GM23338 (cell line): ENCODE measurements at regions not wholly inside any gene's neighbourhood (a gene's known extent, or its start where the extent isn't known, plus 50 kb on each side); places are given as distances from the start of the nearest gene placed in this dataset.

ENCODE experiments used
- CREB1 ChIP-seq: fragments of 250-450 bp; sonication (Bioruptor Pico); IDR thresholded peaks from 2 replicates; pipeline ENCODE4 v1.5.0; 2020; ENCODE audit warnings: low read depth, mild to moderate bottlenecking, moderate library complexity
- CTCF ChIP-seq, 2 experiments: fragments of 200-600 bp in 1 of 2; sonication (generic) in 1 of 2; conservative IDR thresholded peaks; 2 replicates each; pipeline versions ENCODE4 v1.5.1 to v1.6.1; 2016 to 2017; ENCODE audit warnings: antibody characterized with exemption in 2 of 2, low read depth in 2 of 2, mild to moderate bottlenecking in 2 of 2, moderate library complexity in 1 of 2
- EZH2 ChIP-seq: fragments of 200-600 bp; sonication (generic); IDR thresholded peaks from one replicate; pipeline ENCODE4 v1.8.0; 2017; ENCODE audit warnings: antibody characterized with exemption, mild to moderate bottlenecking, low read depth; ENCODE audit not compliant: unreplicated experiment
- EZH2phosphoT487 ChIP-seq: fragments of 200-600 bp; sonication (generic); IDR thresholded peaks from one replicate; pipeline ENCODE4 v1.8.1; 2018; ENCODE audit warnings: antibody characterized with exemption; ENCODE audit not compliant: unreplicated experiment
- JUNB ChIP-seq: IDR thresholded peaks from one replicate; pipeline ENCODE4 v1.6.1; 2016; ENCODE audit warnings: antibody characterized with exemption; ENCODE audit not compliant: unreplicated experiment
- NANOG ChIP-seq: IDR thresholded peaks from 2 replicates; pipeline ENCODE4 v1.6.1; 2016; ENCODE audit warnings: antibody characterized with exemption, borderline replicate concordance
- POLR2AphosphoS5 ChIP-seq: IDR thresholded peaks from 2 replicates; pipeline ENCODE4 v1.6.1; 2016; ENCODE audit warnings: antibody characterized with exemption, low read depth
- ZNF114 ChIP-seq: fragments of 250-450 bp; sonication (Bioruptor Pico); IDR thresholded peaks from 2 replicates; pipeline ENCODE4 v1.5.0; 2020; ENCODE audit warnings: mild to moderate bottlenecking, moderate library complexity
- ZNF331 ChIP-seq: fragments of 250-450 bp; sonication (Bioruptor Pico); IDR thresholded peaks from 2 replicates; pipeline ENCODE4 v1.5.0; 2020; ENCODE audit warnings: low read depth, mild to moderate bottlenecking, moderate library complexity
- ZNF462 ChIP-seq: fragments of 250-450 bp; sonication (Bioruptor Pico); IDR thresholded peaks from 2 replicates; pipeline ENCODE4 v1.5.0; 2020; ENCODE audit warnings: mild to moderate bottlenecking, moderate library complexity
- TF ChIP-seq, protein P1 (sequence below): IDR thresholded peaks from one replicate; pipeline ENCODE4 v1.6.1; 2018; ENCODE audit warnings: antibody characterized with exemption; ENCODE audit not compliant: unreplicated experiment
- TF ChIP-seq, protein P2 (sequence below): IDR thresholded peaks from 2 replicates; pipeline ENCODE4 v1.6.1; 2016; ENCODE audit warnings: antibody characterized with exemption

GRCh38 chr2:78082555-78082954 lies 560.4 kb upstream of the LRRTM4 start:
- TF ChIP-seq EZH2 (no peak), CTCF (conservative IDR thresholded peaks at IDR 0.05; ENCODE audit: low read depth in 2 of 2) (no peak), EZH2phosphoT487 (no peak), CREB1 (CRISPR knock-in tag) (no peak), POLR2AphosphoS5 (no peak), ZNF331 (no peak), ZNF462 (no peak), JUNB (no peak), ZNF114 (CRISPR knock-in tag) (no peak), NANOG (no peak)
- TF ChIP-seq, protein P1, sequence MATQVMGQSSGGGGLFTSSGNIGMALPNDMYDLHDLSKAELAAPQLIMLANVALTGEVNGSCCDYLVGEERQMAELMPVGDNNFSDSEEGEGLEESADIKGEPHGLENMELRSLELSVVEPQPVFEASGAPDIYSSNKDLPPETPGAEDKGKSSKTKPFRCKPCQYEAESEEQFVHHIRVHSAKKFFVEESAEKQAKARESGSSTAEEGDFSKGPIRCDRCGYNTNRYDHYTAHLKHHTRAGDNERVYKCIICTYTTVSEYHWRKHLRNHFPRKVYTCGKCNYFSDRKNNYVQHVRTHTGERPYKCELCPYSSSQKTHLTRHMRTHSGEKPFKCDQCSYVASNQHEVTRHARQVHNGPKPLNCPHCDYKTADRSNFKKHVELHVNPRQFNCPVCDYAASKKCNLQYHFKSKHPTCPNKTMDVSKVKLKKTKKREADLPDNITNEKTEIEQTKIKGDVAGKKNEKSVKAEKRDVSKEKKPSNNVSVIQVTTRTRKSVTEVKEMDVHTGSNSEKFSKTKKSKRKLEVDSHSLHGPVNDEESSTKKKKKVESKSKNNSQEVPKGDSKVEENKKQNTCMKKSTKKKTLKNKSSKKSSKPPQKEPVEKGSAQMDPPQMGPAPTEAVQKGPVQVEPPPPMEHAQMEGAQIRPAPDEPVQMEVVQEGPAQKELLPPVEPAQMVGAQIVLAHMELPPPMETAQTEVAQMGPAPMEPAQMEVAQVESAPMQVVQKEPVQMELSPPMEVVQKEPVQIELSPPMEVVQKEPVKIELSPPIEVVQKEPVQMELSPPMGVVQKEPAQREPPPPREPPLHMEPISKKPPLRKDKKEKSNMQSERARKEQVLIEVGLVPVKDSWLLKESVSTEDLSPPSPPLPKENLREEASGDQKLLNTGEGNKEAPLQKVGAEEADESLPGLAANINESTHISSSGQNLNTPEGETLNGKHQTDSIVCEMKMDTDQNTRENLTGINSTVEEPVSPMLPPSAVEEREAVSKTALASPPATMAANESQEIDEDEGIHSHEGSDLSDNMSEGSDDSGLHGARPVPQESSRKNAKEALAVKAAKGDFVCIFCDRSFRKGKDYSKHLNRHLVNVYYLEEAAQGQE = no peak
- TF ChIP-seq, protein P2, sequence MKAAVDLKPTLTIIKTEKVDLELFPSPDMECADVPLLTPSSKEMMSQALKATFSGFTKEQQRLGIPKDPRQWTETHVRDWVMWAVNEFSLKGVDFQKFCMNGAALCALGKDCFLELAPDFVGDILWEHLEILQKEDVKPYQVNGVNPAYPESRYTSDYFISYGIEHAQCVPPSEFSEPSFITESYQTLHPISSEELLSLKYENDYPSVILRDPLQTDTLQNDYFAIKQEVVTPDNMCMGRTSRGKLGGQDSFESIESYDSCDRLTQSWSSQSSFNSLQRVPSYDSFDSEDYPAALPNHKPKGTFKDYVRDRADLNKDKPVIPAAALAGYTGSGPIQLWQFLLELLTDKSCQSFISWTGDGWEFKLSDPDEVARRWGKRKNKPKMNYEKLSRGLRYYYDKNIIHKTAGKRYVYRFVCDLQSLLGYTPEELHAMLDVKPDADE = no peak
